Esophagus squamous epithelium (tissue), 5 donors: ENCODE measurements at regions not wholly inside any gene's neighbourhood (a gene's known extent, or its start where the extent isn't known, plus 50 kb on each side); places are given as distances from the start of the nearest gene placed in this dataset.

ENCODE experiments used
- DNase-seq: peaks from one replicate; lab custom pipeline; 2025; lab: John Stamatoyannopoulos, UW
- H3K27ac ChIP-seq, 4 donors: fragments of 200-600 bp; sonication (generic); one replicate each; pipeline ENCODE4 v1.5.1; 2016 to 2019; ENCODE audit warnings: mild to moderate bottlenecking in 1 of 4
- H3K27me3 ChIP-seq, 4 donors: fragments of 200-600 bp; sonication (generic); 1 replicate in 3 of 4; 2 replicates in 1 of 4; pipeline versions ENCODE4 v1.5.1 to v1.6.0; 2017 to 2021; ENCODE audit warnings: antibody characterized with exemption in 1 of 4
- H3K36me3 ChIP-seq, 3 donors: fragments of 200-600 bp; sonication (generic); one replicate each; pipeline ENCODE4 v1.5.1; 2016 to 2019
- H3K4me1 ChIP-seq, 3 donors: fragments of 200-600 bp; sonication (generic); one replicate each; pipeline ENCODE4 v1.5.1; 2017 to 2019
- H3K4me3 ChIP-seq, 4 donors: fragments of 200-600 bp; sonication (generic); 1 replicate in 3 of 4; 2 replicates in 1 of 4; pipeline ENCODE4 v1.5.1; 2016 to 2019; ENCODE audit warnings: mild to moderate bottlenecking in 2 of 4, moderate library complexity in 1 of 4
- H3K9me3 ChIP-seq, 3 donors: fragments of 200-600 bp; sonication (generic); one replicate each; pipeline ENCODE4 v1.5.1; 2016 to 2019
- CTCF ChIP-seq, 6 experiments: fragments of 450-650 bp in 4 of 6; fragments of 200-600 bp in 2 of 6; sonication (generic) in 2 of 6; IDR thresholded peaks; one replicate each; pipeline ENCODE4 v1.5.1; 2016 to 2019; ENCODE audit warnings: antibody characterized with exemption in 6 of 6, mild to moderate bottlenecking in 4 of 6, moderate library complexity in 4 of 6
- POLR2A ChIP-seq, 4 donors: fragments of 450-650 bp; IDR thresholded peaks; one replicate each; pipeline ENCODE4 v1.6.1; 2017; ENCODE audit warnings: antibody characterized with exemption in 4 of 4, mild to moderate bottlenecking in 4 of 4, moderate library complexity in 3 of 4
- WGBS, 2 donors: methylation state at CpG; one replicate each; pipeline ENCODE4 v1.1.5; 2018; 5-methylcytosine and 5-hydroxymethylcytosine counted together
- intact Hi-C: fragments of 100-400 bp; cut with DNase I; formaldehyde crosslinking; loops from one replicate; pipeline ENCODE4 v1.15.0; 2022
- donor health status: DM: yes; HTN: yes; CAD: no.

GRCh38 chr5:17872204-17872603 is 237.9 kb downstream of the TAF11L14 start:
- Histone ChIP-seq H3K27ac (no peak overlapping the region), H3K4me3 (no peak overlapping the region), H3K9me3 (peaks cover 0 to 14% (median 0%) of the 10 kb centered on the region in 3 donors), H3K27me3 (no peaks in the 10 kb centered on the region), H3K36me3 (no peaks in the 10 kb centered on the region), H3K4me1 (no peaks in the 10 kb centered on the region)
- 71 to 75% methylated on average over 4 of the region's 4 CpGs for WGBS, 2 donors
- TF ChIP-seq CTCF (IDR thresholded peaks at IDR 0.05) = no peak
- DNase-seq = no peak
- intact Hi-C loops = no loop called here

- DNase-seq = no peak
- H3K9me3 ChIP-seq = no peaks in the 10 kb centered on the region
- H3K27me3 ChIP-seq = no peaks in the 10 kb centered on the region
- 84 to 89% methylated on average over 2 of the region's 2 CpGs for WGBS, 2 donors
- intact Hi-C loops = no loop called here
- H3K4me1 ChIP-seq = peaks cover 0 to 7% (median 3%) of the 10 kb centered on the region in 3 donors
- no peaks in the 10 kb centered on the region for H3K36me3 ChIP-seq
- H3K4me3 ChIP-seq = no peak overlapping the region
- no peak overlapping the region for H3K27ac ChIP-seq
- TF ChIP-seq POLR2A (IDR thresholded peaks at IDR 0.05) (no peak), CTCF (IDR thresholded peaks at IDR 0.05) (no peak)
Observed at GRCh38 chr5:17878541-17878940, 244.3 kb downstream of the TAF11L14 start.

GRCh38 chr5:17879276-17879675 is 245.0 kb downstream of the TAF11L14 start:
- H3K36me3 ChIP-seq = no peaks in the 10 kb centered on the region
- intact Hi-C loops = no loop called here
- TF ChIP-seq CTCF (IDR thresholded peaks at IDR 0.05) (no peak), POLR2A (IDR thresholded peaks at IDR 0.05) (no peak)
- H3K4me3 ChIP-seq = no peak overlapping the region
- H3K4me1 ChIP-seq = peaks cover 0 to 8% (median 3%) of the 10 kb centered on the region in 3 donors
- no peaks in the 10 kb centered on the region for H3K9me3 ChIP-seq
- WGBS, 2 donors = 92% methylated on average over 2 of the region's 2 CpGs
- H3K27me3 ChIP-seq = no peaks in the 10 kb centered on the region
- DNase-seq = no peak
- no peak overlapping the region for H3K27ac ChIP-seq

GRCh38 chr5:17880869-17881268 is 246.6 kb downstream of the TAF11L14 start:
- DNase-seq = no peak
- Histone ChIP-seq H3K4me1 (peaks cover 0 to 8% (median 3%) of the 10 kb centered on the region in 3 donors), H3K4me3 (no peak overlapping the region), H3K27ac (no peak overlapping the region), H3K27me3 (no peaks in the 10 kb centered on the region), H3K9me3 (no peaks in the 10 kb centered on the region), H3K36me3 (no peaks in the 10 kb centered on the region)
- intact Hi-C loops = no loop called here
- 83 to 88% methylated on average over 4 of the region's 4 CpGs for WGBS, 2 donors
- no peak for TF ChIP-seq POLR2A (IDR thresholded peaks at IDR 0.05)
- no peak for TF ChIP-seq CTCF (IDR thresholded peaks at IDR 0.05)

GRCh38 chr5:17882760-17883488 is 248.7 kb downstream of the TAF11L14 start:
- no peak for DNase-seq
- WGBS, 2 donors = 57 to 60% methylated on average over 4 of the region's 6 CpGs

More at GRCh38 chr5:17882760-17883488, 248.7 kb downstream of the TAF11L14 start:
- Histone ChIP-seq H3K27me3 (no peaks in the 10 kb centered on the region), H3K4me1 (peaks cover 0 to 8% (median 3%) of the 10 kb centered on the region in 3 donors), H3K36me3 (no peaks in the 10 kb centered on the region), H3K27ac (peak overlapping the region in 3 of 4 donors; percentile 37 to 51 (median 43)), H3K4me3 (no peak overlapping the region), H3K9me3 (no peaks in the 10 kb centered on the region)
- intact Hi-C loops = no loop called here
- peak in 3 of 6 experiments; percentile 21 to 49 (median 33) for TF ChIP-seq CTCF (IDR thresholded peaks at IDR 0.05)
- TF ChIP-seq POLR2A (IDR thresholded peaks at IDR 0.05) = no peak
